ENCODE measurements at regions not wholly inside any gene's neighbourhood (a gene's known extent, or its start where the extent isn't known, plus 50 kb on each side); places are given as distances from the start of the nearest gene placed in this dataset.
A peak's percentile ranks its signal among the peaks of the same experiment; 100 is the strongest.

GRCh38 chrX:13144927-13145655 lies 100.7 kb upstream of the FAM9C start:
- no peak for DNase-seq

DNA sequence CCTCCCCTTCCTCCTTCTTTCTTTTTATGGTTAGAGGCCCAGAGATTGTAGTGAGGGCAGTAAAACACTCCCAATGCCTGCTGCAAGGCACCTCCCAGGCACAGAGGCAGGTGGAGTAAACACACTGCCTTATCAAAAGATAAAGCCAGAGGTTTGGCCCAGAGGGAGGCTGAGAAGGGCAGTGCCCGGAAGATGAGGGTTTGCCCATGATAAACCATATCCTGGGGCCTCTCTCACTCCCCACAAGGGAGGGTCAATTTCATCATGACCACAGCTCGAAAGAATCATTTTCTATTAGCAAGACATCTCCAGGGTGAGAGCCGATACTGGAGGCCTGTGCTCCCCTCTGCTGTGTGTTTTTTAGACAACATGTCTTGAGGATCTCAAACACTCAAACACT lies 98.5 kb upstream of the FAM9C start:
- no peak for DNase-seq

GRCh38 chrX:13140007-13140406 lies 95.6 kb upstream of the FAM9C start:
- no peak for DNase-seq

DNA sequence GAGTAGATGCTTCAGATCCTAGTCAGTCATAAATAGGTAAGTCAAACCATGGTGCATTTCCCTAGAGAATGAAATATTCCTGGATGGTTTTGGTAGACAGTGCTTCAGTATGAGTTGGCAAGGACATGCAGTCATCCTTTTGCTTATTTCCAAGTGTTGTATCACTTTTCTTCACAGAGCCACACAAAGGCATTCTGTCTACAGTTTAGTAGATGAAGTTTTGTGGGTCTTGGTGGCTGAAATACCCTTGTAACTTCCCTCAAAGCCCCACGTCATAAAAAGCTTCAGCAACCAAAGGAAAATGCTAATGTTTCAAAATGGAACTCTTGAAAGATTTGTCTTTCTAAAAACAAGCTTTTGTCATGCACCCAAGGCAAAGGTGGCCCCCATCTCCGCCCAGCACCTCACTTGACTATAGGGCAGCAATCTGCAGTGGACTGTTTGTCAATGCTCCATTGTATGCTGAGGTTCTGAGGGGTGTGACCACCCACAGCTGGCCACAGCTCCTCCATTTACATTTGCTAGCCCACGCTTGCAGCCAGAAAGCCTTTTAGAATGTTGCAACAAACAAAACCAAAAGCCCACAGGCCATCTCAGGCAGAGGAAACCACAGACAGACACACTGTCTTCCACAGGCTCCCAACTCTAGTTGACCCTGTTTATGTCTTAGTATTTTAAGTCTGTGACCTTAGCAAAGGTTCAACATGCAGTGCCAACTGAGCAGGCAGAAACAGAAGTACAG lies 87.1 kb upstream of the FAM9C start:
- peak in 2 of 5 experiments; percentile 47 to 64 for DNase-seq

DNA sequence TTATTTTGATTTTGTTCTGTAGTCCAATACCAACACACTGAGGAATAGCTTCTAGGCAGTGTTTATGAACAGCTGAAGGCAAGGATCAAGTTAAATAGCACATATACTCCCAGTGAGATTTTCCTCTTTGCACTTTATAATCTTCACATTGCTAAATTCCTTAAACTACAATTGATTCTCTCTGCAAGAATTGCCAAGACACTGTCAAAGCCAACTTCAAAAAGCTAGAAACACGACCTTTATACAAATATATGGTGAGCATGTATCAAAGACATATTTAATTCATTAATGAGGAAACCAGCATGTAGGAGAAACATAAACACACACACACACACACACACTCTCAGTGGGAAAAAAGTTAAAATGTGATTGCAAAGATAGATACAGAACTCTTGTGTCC lies 86.4 kb upstream of the FAM9C start:
- DNase-seq: no peak

DNA sequence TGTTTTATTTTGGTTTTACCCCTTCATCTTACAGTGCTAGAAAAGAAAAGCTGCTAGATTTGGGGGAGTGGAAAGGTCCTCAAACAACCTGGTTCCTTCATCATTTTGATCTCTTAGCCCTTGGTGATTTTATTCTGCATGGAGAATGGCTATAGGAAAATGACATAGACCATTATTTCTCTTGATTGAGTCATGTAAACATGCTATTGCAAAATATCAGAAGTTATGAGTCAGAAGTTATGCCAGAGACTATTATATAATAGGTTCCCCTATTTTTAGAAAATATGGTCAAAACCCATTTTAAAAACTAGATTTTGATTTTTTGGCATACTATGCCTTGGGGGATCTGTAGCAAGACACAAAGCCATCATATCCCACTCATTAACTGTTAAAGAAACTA lies 83.7 kb upstream of the FAM9C start:
- no peak for DNase-seq

DNA sequence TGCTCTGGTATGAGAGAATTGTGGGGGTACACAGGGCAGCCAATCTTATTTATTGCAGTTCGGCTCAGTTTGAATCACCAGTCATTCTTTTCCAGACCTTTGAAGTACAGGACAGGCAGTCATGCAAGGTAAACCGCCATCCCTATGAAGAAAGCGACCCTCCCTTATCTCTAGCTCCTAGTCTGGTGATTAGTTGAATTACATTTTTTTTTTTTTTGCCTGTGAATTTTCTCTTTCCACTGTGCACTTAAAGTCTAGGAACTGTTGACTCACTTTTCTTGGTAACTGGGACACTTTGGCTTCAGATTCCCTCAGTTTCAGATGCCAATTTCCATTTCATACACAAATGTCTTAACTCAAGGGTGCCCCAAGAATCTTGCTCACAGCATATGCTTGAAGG lies 82.4 kb upstream of the FAM9C start:
- DNase-seq: no peak

DNA sequence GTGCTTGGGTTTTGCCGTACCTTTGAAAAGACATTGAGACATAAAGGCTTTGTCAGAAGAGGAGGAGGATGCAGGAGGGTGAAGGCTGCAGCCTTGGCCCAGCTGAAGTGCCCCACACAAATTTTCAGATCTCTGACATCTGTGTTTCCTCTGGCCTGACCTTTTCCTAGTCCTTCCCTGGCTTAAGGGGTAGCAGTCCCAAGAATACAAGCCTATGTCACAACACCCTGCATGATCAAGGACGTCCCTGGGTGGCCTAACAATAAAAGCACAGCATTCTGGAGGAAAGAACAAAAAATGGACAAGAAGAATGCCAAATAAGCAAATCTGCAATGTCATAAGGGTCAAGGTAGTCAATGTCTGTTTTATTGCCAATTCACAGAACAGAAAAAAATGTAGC lies 80.8 kb upstream of the FAM9C start:
- no peak for DNase-seq

DNA sequence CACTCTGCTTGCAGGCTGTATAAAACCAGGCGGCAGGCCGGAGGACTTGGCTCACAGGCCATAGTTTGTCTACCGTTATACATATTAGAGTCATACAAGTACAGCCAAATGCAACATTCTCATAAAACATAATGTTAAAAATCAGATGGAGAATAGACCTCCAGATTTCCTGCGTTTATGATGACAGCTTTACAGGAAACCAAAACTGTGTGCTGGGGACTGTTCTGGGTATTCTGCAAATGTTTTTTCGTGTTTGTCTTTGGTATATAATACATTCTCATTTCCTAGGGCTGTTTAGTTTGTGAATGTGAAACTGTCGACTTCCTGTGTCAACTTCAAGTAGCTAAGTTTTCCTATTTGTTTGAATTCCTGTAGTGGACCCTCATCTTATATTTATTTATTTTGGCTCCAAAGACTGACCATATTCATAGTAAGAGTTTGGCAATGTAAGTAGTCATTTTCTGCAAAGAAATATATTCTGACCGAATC lies 79.5 kb upstream of the FAM9C start:
- DNase-seq: peak in 2 of 5 experiments; percentile 6 to 51

- DNase-seq: no peak
Observed at GRCh38 chrX:13123247-13123856, 78.9 kb upstream of the FAM9C start.

DNA sequence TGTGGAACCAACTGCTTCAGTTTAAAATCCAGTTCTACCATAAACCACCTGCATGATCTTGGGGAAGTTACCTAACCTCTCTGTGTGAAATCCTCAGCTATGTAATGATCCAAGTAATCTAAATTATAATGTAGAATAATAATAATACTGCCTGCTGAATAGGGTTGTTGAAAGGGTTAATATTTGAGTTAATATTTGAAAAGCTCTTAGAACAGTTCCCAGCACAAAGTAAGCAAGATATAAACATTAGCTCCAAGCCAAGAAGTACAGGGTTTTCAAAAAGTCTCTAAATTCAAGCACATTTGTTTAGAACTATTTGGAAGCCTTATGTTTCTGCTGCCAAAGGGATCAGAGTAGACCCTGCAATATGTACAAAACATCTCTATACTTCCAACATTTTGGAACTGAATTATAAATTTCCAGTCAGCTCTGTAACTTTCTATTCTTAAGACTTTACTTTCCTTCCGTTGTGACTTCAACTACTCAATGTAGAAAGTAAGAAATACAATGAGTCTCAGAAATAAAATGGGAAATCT lies 76.7 kb upstream of the FAM9C start:
- no peak for DNase-seq

GRCh38 chrX:13120017-13120416 lies 75.6 kb upstream of the FAM9C start:
- no peak for DNase-seq

GRCh38 chrX:13119386-13119785 lies 75.0 kb upstream of the FAM9C start:
- no peak for DNase-seq

- DNase-seq: no peak
Observed at GRCh38 chrX:13115146-13115855, 70.9 kb upstream of the FAM9C start.

DNA sequence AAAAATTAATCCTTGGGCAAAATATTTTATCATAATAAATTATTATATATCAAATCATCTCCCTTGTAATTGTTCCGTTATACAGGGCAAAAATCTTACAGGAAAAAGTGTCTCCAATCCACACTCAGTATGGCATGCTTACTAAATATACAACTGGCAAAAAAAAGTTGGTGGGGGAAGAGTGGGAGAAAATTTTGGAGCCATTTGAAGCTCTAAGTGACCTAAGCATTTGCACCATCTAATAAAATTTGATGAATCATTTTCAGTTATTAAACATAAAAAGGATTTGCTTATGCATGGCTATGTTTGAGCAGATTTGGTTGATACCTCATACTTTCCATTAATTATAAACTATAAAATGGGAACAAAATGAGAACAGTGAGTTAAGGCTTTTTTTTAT lies 68.1 kb upstream of the FAM9C start:
- DNase-seq: no peak

DNA sequence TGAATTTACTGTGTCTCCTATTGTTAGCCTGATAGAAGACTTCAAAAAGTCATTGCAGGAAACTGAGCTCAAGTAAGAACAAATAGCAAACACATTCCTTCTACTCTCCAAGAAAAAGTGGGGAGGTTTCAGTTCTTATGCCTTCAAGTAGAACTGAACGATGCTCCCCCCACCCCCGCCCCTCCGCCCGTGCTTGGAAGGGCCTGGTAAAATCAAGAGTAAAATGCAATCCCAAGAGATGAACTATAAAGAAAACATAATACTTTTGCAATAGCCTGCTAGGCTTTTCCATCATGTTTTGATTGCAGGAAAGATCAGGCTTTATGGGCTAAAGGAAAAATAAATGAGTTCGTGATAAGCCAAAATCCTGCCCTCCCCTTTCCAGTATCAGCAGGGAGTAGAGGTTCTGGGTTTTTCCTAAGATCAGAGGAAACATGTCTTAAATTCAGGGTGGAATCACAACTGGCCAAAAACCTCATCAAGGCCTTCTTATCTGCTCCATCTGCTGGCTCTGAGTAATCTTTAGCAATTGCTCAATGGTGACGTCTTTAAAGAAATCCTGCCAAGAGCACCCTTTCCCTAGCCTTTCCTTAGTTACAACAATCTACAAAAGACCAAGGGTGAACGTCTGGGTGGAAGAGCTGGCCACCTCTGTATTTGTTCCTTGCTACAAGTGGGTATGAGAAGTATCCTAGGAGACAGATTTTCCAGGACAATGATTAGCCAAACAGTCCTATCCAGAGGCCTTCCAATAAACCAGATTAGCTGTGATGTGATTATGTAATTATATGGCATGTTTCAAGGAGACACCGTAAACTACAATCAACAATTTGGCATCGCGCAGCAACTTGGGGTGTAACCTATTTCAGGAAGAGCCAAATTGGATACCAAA lies 66.3 kb upstream of the FAM9C start:
- DNase-seq: peak in 1 of 5 experiments; percentile 48

GRCh38 chrX:13109817-13110216 lies 65.4 kb upstream of the FAM9C start:
- no peak for DNase-seq

DNA sequence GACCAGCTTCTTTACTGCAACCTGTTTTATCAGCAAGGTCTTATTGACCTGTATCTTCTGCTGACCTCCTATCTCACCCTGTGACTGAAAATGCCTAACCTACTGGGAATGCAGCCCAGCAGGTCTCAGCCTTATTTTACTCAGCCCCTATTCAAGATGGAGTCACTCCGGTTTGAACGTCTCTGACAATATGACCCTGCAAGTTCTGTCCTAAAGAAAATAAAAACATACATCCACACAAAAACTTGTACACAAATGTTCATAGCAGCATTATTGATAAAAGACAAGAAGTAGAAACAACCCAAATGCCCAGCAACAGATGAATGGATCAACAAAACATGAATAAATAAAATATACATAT lies 59.5 kb upstream of the FAM9C start:
- no peak for DNase-seq

DNA sequence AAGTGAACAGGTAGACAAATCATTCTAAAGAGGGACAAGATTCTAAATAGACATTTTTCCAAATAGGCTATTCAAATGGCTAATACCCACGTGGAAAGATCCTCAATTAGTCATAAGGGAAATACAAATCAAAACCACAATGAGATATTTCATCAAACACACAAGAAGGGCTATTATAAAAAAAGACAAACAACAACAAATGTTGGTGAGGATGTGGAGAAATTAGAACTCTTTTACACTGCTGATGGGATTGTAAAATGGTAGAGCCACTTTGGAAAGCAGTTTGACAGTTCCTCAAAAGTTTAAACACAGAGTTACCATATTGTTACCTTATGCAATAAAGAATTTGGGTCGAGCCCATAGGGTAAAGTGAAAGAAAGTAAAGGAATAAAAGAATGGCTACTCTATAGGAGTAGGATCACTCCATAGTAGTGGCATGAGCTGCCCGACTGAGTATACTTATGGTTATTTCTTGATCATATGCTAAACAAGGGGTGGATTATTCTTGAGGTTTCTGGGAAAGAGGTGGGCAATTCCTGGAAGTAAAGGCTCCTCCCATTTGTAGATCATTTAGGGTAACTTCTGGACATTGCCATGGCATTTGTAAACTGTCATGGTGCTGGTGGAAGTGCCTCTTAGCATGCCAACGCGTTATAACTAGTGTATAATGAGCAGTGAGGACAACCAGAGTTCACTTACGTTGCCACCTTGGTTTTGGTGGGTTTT lies 58.9 kb upstream of the FAM9C start:
- no peak for DNase-seq

DNA sequence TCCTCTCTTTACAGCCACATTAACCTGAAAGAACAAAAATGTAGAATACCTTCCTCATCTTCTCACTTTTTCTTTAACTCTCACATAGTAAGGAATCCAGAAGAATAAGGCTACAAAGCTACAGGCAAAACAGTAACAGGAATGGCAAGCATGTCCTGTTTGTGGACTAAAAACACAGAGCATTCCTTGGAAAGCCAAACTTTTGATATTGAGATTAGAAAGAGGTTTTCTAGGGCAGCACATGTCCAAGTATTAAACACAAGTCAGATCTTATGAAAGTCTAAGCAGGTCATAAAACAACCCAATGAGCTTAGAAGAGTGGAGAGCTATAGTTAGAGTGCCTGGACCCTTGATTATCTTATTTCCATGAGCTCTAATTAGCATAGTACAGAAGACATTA lies 58.2 kb upstream of the FAM9C start:
- DNase-seq: no peak
